OCI-LY3 (cell line): ENCODE measurements at regions not wholly inside any gene's neighbourhood (a gene's known extent, or its start where the extent isn't known, plus 50 kb on each side); places are given as distances from the start of the nearest gene placed in this dataset.

Experiments used
- EZH2phosphoT487 ChIP-seq: fragments of 200-600 bp; shearing (Covaris generic); IDR thresholded peaks from 2 replicates; pipeline ENCODE4 v1.6.1; 2018; ENCODE audit warnings: antibody characterized with exemption, mixed run types, low read depth
- TF ChIP-seq, protein P1 (sequence below): fragments of 200-600, 300-600 bp; sonication (generic); IDR thresholded peaks from 2 replicates; pipeline ENCODE4 v1.5.1; 2014; ENCODE audit warnings: antibody characterized with exemption, low read length, low read depth

DNA sequence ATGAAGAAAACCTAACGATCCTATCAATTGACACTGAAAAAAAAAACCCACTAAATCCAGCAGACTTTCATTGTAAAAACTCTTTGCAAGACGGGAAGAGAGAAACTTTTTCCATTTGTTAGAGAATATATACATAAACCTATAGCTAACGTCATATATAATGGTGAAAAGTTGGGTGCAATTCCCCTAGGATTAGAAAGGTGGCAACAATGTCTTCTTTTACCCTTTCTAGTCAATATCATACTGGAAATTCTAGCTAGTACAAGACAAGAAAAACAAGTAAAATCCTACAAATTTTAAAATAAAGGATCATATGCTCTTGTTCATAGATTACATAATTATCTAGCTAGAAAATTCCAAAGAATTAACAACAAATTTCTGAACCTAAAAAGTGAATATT lies 1596.5 kb upstream of the LRRTM1 start:
- TF ChIP-seq, protein P1, sequence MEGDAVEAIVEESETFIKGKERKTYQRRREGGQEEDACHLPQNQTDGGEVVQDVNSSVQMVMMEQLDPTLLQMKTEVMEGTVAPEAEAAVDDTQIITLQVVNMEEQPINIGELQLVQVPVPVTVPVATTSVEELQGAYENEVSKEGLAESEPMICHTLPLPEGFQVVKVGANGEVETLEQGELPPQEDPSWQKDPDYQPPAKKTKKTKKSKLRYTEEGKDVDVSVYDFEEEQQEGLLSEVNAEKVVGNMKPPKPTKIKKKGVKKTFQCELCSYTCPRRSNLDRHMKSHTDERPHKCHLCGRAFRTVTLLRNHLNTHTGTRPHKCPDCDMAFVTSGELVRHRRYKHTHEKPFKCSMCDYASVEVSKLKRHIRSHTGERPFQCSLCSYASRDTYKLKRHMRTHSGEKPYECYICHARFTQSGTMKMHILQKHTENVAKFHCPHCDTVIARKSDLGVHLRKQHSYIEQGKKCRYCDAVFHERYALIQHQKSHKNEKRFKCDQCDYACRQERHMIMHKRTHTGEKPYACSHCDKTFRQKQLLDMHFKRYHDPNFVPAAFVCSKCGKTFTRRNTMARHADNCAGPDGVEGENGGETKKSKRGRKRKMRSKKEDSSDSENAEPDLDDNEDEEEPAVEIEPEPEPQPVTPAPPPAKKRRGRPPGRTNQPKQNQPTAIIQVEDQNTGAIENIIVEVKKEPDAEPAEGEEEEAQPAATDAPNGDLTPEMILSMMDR: peak; percentile 50
- no peak for TF ChIP-seq EZH2phosphoT487
